Suprapubic skin (tissue), 4 donors: ENCODE measurements at regions not wholly inside any gene's neighbourhood (a gene's known extent, or its start where the extent isn't known, plus 50 kb on each side); places are given as distances from the start of the nearest gene placed in this dataset.

Source experiments
- POLR2A ChIP-seq, 2 donors: fragments of 450-650 bp; IDR thresholded peaks; one replicate each; pipeline ENCODE4 v1.6.1; 2017; ENCODE audit warnings: antibody characterized with exemption in 2 of 2, mild to moderate bottlenecking in 2 of 2, moderate library complexity in 2 of 2
- POLR2AphosphoS5 ChIP-seq, 3 donors: sonication (generic); formaldehyde crosslinking; IDR thresholded peaks; one replicate each; pipeline ENCODE4 v1.6.1; 2017; ENCODE audit warnings: antibody characterized with exemption in 3 of 3
- TF ChIP-seq, protein P1 (sequence below), 2 donors: fragments of 200-600 bp in 1 of 2; fragments of 450-650 bp in 1 of 2; sonication (generic) in 1 of 2; IDR thresholded peaks; one replicate each; pipeline ENCODE4 v1.5.1; 2016 to 2019; ENCODE audit warnings: antibody characterized with exemption in 2 of 2, mild to moderate bottlenecking in 1 of 2, moderate library complexity in 1 of 2

DNA sequence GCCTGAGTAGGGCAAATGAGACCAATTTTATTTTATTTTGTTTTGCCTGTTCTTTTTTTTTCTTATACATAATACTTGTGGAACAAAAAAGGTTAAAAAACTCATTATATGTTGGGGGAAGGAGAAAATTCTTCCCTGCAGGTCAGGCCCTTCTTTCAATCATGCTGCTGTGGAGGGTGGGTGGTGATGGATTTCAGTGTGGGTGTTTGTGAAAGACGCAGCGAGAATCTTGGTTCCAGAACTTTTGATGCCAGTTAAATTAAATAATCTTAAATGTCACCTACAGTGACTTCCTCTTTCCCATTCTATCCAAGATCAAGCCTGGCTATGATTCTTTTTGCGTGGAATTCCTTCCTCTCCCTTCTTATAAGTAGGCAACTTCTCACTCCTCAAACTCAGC is 595.8 kb upstream of the EEF2KMT start:
- TF ChIP-seq, protein P1, sequence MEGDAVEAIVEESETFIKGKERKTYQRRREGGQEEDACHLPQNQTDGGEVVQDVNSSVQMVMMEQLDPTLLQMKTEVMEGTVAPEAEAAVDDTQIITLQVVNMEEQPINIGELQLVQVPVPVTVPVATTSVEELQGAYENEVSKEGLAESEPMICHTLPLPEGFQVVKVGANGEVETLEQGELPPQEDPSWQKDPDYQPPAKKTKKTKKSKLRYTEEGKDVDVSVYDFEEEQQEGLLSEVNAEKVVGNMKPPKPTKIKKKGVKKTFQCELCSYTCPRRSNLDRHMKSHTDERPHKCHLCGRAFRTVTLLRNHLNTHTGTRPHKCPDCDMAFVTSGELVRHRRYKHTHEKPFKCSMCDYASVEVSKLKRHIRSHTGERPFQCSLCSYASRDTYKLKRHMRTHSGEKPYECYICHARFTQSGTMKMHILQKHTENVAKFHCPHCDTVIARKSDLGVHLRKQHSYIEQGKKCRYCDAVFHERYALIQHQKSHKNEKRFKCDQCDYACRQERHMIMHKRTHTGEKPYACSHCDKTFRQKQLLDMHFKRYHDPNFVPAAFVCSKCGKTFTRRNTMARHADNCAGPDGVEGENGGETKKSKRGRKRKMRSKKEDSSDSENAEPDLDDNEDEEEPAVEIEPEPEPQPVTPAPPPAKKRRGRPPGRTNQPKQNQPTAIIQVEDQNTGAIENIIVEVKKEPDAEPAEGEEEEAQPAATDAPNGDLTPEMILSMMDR (IDR thresholded peaks at IDR 0.05), result no peak
- no peak for TF ChIP-seq POLR2A (IDR thresholded peaks at IDR 0.05)
- TF ChIP-seq POLR2AphosphoS5 (IDR thresholded peaks at IDR 0.05), result no peak
